ENCODE measurements at regions not wholly inside any gene's neighbourhood (a gene's known extent, or its start where the extent isn't known, plus 50 kb on each side); places are given as distances from the start of the nearest gene placed in this dataset.

DNA sequence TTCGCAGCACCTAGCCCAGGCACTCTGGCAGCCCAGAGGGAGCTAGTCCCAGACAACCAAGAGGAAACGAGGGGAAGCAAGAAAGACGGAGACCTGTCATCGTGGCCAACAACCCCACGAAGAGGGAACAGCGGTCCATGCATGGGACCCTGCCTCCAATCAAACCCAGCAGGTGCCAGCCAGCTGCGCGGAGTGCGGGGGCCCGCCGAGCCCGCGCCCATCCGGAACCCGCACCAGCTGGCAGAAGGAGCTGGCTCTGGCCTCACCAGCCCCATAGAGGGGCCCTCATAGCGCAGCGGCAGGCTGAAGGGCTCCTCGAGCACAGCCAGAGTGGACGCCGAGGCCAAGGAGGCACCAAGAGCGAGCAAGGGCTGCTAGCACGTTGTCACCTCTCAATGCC is 332.4 kb upstream of the MAGEB18 start:
- no peak for TF ChIP-seq EZH2phosphoT487 (IDR thresholded peaks at IDR 0.05; ENCODE audit: borderline replicate concordance, low read depth, low read length)
- TF ChIP-seq, protein P1, sequence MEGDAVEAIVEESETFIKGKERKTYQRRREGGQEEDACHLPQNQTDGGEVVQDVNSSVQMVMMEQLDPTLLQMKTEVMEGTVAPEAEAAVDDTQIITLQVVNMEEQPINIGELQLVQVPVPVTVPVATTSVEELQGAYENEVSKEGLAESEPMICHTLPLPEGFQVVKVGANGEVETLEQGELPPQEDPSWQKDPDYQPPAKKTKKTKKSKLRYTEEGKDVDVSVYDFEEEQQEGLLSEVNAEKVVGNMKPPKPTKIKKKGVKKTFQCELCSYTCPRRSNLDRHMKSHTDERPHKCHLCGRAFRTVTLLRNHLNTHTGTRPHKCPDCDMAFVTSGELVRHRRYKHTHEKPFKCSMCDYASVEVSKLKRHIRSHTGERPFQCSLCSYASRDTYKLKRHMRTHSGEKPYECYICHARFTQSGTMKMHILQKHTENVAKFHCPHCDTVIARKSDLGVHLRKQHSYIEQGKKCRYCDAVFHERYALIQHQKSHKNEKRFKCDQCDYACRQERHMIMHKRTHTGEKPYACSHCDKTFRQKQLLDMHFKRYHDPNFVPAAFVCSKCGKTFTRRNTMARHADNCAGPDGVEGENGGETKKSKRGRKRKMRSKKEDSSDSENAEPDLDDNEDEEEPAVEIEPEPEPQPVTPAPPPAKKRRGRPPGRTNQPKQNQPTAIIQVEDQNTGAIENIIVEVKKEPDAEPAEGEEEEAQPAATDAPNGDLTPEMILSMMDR (conservative IDR thresholded peaks at IDR 0.05; ENCODE audit: low read length): no peak
